NCI-H1436 (cell line): ENCODE measurements at regions not wholly inside any gene's neighbourhood (a gene's known extent, or its start where the extent isn't known, plus 50 kb on each side); places are given as distances from the start of the nearest gene placed in this dataset.

Experiments
- DNase-seq: peaks from one replicate; lab custom pipeline; 2025; lab: John Stamatoyannopoulos, UW

DNA sequence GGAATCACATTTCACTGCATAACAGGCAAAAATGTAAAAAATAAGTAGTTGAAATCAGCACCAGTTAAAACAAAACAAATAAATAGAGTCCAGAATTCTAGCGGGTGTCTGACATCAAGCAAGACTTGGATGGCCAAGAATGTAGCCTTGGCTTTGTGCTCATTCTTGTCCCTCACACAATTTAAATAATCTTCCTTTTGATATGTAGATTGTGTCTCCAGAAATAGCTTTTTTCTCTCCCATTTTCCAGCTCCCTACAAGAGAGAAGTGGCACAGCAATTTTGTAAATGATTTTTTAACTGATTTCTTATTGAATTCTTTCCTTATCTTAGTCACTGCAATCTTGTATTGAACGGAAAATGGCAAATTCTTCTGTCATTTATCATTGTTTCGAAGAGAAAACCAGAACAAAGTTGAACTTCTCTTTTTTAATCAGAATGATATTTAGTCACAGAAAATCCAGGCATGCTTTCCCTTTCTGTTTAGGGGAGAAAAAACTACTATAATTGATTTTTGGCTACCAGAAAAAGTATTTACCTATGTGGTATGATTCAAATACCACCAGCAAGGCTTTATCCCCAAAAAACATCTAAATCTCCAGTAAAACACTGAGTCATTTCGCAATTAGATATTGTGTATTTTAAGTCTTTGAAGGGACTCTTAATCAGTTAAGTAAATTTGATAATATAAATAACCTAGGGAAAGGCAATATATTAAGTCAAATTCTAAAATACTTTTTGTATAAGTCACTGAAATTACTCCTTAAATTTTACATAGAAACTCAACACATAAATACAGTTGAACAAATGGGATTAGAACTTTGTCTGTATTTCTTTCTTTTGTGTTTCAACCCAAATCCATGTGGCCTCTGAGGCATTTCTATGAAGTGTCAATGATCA lies 481.7 kb downstream of the GBE1 start:
- no peak for DNase-seq

DNA sequence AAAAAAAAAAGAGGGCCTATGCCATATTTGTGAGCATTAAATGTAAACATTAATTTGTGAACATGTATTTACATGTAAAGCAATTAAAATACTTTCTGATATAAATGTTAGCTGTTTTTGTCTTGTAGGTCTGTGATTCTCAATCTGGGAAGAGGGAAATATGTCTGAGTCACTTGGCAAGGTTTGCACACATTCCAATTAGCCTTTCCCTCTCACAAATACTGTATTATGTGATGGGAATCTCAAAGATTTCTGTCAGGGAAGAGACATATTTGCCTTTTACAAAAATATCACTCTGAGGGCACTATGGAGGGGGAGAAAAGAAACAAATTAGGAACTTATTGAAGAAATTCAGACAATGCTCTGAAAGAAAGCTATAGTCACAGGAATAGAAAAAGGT lies 483.6 kb downstream of the GBE1 start:
- no peak for DNase-seq

DNA sequence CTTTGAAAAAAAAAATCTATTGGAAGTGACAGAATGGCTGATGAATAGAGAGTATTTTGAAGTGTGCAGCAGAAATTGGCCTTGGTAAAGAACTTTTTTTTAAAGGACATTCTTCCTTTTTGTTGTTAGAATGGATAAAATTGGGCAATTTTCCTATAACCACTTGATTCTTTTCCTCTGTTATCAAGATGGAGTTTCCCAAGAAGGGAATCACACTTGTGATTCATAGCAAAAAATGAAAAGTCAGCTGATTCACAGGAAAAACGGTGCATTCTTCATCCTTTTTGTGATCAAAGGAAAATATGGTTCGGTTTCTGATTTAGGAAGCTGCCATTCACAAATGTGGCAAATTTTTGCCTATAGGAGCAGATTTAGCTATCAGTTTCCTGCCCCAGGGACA lies 486.8 kb downstream of the GBE1 start:
- DNase-seq, result no peak

DNA sequence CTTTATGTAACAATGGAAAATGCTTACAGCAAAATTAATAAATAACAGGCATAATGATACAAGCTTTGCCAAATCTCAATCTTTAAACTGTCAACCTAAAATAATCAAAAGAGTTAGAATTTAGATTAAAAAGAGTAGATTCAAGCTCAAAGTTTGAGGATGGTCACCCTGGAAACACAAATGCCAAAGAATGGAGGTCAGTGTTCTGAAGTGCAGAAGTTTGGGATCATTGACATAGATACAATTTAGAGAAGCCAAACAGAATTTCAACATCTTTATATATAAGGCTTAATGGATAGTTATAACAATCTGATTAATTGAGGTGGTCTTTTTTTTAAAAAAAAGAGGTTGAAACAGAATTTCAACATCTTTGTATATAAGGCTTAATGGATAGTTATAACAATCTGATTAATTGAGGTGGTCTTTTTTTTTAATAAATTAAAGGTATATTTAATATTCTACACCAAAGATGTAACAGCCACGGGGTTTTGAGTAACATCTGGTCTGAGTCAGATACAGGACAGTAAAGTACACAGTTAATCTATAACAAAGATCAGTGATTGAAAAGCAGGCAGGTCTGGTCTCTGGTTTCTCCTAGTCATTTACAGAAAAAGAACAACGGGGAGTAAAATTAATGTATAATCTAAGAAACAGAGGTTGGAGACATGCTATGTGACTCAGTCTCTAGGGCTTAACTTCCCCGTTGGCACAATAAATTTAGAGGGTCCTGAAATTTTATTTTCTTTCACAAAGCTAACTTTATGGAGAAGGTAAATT lies 490.7 kb downstream of the GBE1 start:
- DNase-seq, result no peak

DNA sequence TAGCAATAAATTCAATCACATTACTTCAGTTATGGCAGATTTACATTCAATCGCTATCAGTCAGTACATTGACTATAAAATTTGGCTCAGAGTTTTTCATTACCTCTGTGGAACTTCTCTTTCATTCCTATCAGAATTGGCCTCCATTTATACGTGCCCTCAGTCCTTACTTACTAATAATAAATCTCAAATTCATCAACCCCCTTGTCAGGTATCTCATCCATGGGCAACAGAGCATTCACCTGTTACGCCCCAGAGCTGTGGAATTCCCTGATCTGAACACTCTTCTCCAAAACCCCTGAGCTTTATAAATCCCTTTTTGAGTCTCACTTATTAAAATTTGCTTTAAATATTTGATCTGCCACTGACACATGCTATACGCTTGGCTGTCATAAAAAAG lies 492.9 kb downstream of the GBE1 start:
- no peak for DNase-seq

DNA sequence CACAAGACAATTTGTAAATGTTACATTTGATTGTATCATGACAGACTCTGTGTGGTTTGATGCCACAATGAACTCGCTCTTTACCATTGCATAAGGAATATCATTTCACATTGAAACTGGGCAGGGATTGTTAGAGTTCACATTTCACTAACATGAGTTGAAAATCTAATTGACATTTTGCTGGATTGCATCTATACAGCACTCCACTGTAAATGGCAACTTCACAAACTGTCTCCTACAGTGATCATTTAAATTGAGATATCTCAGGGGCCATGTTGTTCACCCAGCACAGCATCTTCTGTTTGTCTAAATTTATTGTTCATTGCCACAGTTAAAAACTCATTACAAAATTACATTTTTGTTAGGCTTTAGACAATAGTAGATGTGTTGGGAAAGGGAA lies 499.4 kb downstream of the GBE1 start:
- no peak for DNase-seq

DNA sequence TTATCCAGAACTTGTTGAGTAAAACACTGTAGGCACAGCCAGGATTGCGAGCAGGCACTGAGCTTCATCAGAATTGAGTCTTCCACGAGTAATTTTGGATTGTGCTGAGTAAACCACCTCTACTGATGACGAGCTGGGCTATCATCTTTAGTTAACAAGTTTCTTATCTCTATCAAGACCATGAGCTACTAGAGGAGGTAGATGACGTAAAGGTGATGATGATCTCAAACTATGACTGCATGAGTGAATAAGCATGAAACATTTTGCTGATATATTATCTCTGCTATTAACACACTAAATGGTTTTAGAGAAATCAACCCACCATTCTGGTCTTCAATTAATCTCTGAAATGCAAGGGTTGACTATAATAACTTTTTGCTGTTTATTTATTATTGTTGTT lies 506.0 kb downstream of the GBE1 start:
- no peak for DNase-seq

DNA sequence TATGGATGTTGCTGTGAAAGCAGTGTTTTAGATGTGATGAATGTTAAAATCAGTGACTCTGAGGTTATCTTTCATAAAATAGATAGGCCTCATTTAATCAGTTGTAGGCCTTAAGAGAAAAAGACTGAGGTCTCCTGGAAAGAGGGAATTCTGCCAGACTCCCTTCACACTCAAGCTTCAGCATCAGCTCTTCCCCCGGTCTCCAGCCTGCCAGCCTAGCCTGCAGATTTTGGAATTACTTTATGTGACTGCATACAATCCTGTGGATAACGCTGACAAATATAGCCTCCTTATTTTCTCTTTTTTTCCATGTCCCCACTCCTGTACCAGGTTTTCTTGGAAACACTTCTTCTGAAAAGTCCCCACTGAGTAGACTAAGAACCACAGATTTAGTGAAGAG lies 510.3 kb downstream of the GBE1 start:
- no peak for DNase-seq

DNA sequence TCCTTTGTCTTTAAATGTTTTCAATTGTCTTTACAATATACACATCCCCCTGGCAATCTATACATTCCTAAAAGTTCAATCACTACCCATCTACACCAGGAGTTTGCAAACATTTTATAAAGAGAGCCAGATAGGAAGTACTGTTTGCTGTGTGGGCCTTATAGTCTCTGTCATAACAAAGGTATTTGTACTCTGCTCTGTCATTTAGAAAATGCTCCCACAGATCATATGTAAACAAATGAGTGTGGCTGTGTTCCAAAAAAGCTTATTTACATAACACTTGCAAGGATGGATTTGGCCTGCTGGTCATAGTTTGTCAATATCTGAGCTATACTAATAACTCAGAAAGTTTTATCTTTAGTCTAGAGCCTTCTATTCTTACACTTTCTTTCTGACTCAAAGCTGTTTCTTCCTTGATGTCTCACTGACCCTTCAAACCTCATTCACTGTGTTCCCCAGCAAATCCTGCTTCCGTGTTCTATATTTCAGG lies 511.9 kb downstream of the GBE1 start:
- DNase-seq, result no peak

DNA sequence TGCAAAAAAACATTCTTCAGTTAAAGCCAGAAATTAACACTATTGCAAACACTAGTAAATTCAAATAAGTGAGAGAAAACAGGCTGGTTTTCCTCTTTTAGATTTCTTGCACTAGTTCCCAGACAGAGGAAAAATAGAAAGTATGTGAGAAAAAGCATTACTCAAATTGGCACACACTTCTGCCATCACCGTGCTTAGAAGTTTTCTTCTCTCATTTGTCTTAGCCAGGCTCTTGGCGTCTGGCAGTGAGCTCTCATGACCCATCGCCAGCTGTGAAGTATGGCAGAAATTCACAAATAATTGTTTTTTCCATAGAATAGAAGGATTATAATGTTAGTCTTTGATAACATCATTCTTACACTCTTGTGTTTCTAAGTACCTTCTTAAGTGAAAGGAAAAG lies 515.9 kb downstream of the GBE1 start:
- DNase-seq, result no peak

DNA sequence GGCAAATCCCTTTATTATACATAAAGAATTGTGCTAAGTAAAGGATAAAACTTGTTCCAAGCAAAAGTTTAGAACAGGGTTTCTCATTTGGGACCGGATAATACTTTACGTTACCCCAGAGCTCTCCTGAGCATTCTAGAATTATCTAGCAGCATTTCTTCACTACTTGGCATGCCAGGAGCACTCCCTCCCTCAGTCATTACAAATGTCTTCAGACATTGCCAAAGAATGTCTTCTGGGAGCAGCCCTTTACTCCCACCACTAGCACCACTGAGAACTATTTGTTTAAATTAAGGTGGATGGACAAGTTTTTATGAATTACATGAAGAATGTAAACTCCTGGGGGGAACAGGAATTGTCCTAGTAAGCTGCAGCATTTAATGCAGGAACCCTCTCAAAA lies 516.4 kb downstream of the GBE1 start:
- no peak for DNase-seq

DNA sequence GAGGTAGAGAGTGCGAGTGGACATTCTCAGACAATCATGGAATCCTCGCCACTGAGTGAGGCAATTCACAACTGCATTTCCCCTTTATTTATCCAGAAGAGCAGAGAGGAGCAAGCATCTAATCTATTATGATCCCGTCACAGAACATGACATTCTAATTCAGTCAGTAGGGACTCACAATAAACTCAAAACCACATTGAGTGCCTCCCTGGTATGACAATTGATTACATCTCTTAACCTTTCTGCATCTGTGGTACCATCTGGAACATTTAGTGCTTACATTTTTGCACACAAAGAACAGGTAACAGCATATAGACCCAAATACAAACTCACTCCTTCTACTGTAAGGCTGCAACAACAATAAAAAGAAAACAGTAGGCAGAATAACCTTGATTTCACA lies 517.2 kb downstream of the GBE1 start:
- DNase-seq, result no peak

DNA sequence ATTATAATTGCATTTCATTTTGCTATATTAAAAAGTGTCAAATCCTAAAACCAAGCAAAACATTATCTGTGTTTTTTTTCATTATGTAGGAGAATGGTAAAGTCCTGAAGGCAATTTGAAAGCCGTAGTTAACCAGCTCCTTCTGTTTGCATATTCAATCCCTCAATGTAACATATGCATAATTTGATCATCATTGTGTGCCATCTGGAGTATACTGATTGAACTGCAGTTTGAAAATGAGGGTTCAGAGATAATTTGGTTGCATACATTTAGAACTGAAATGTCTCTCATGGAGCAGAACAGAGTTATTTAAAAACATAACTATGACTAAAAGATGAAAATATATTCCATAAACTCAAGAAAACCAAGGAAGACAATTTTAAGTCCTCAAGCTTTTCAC lies 518.6 kb downstream of the GBE1 start:
- DNase-seq, result peak; percentile 15

DNA sequence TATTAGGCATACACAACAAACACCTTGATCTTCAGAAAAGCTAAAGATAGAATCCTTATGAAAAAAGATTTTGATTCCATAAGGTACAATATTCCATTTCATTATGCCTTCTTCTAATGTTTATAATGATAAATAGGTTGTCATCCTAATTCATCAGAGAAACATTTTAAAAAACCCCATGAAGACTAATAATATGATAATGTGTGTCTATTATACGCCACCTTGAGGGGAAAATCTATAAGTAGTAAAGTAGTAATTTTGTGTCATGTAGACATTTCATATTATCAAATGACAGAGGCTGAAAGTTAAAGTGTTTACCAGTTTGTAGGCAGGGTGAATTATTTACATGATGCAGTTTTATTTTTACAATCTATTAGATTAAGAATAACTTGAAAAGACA lies 524.3 kb downstream of the GBE1 start:
- no peak for DNase-seq

DNA sequence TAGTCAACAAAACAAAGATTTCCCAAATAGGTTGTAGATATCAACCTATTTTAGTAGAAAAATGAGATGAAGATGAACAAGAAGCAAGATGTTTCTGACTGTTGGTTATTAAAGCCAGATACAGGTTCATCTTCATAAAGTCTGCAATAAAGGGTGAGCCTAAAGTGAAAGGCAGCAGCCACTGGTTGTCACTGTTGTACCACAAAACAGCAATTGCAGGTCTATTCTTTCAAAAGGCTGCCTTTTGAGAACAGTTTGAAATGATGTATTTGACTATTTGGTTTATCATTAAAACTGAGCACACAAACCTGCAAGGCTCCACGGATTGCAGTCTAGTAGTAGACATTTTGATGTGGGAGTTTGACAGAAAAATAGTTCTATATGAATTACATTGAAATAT lies 543.4 kb downstream of the GBE1 start:
- DNase-seq, result peak; percentile 1

DNA sequence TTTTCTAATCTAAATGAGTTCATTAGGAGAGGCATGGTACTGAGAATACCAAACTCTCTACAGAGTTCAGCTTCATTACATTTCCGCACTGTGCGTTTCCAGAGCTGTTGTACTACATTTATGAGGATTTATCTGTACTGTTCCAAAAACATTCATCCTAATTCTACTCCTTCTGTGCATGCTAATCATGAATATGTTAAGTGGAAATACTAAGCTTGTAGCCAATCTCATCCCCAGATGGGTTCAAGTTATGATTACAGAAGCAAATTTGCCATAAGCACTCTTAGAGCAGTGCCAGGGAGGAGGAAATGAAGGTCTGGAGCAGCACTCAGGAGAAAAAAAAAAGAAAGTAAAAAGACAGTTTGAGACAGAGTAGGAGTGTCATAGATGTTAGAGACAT lies 544.3 kb downstream of the GBE1 start:
- no peak for DNase-seq

DNA sequence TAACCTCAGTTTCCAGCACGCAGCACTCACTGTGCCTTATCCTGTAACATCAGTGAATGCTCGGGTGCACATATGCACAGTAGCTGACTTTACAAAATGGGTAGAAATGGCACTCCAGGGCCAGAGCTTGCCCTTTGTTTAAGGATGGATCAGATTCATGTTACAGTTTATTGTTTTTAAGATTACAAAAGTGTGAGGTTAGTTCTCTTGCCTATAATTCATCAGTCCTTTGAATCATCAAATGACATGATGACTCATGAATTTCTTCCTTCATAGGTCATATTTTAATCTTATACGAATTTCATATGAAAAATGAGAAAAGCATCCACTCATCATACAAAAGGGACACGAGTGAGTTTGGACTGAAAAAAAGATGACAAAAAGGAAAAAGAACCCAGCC lies 545.3 kb downstream of the GBE1 start:
- no peak for DNase-seq

DNA sequence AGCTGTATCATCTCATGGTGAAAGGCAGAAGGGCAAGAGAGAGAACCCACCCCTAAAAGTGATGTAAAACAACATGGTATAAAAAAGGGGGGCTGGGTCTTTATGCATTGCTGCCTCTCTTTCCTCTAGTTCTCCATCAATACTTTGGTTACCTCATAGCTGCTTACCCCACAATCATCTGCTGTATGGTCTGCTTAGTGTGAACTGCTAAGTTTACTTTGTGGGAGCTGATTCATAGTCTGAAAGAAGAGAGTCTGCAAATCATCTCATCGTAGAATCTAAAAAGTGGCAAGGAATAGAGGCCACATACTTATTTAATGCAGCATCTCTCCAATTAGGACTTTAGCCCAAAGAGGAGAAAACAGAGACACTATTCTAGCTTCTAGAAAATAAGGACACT lies 546.8 kb downstream of the GBE1 start:
- no peak for DNase-seq

DNA sequence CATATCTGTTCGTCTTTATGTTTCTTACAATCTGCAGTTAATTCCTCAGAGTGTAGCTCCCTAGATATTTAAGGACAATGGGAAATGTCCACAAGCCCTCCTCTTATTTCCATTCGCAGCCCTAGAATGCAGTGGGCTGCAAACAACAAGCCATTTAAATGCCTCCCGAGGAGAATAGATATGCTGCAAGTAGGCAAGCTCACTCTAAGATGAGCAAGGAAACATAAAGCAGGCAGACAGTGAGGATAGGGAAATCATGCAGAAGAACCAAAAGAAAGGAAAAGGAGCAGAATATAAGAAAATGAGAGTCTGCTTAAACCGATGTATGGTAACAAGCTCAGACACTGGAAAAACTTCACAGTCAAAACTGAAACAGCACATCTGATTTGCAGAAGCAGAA lies 561.9 kb downstream of the GBE1 start:
- no peak for DNase-seq

DNA sequence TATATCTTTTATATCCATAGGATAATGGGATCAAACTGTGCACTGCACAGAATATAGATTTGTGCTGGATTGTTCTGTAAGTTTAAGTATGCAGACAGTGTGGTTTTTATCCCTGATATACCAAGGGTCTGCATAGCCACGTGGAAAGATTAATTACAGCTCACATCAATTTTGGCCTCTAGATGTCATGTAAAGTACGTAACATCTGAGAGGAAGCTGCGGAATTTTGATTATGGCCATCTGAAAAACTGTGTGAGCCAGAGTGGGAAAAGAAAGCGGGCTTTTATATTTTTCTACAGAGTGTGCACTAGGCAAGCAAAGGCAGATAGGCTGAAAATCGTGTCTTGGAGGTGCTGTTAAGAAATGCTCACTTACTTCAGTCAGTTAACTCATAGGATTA lies 562.7 kb downstream of the GBE1 start:
- DNase-seq, result no peak

DNA sequence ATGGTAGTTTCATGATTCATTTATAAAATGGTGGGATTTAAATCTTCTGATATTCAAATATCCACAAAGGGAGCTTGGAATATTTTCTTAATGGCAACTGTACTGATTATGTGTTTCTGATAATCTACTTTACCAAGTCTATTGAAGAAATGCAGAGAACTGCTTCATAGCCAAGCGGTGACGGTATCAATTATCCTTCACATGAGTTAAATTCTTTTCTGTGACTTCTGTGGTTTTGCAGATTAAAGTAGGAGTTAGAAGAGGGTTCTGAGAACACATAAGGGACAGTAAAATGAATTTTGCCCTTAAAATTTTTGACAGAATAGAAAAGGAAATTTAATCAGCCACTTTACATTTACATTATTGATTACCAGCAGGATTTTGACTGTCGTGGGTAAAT lies 563.2 kb downstream of the GBE1 start:
- DNase-seq, result no peak

DNA sequence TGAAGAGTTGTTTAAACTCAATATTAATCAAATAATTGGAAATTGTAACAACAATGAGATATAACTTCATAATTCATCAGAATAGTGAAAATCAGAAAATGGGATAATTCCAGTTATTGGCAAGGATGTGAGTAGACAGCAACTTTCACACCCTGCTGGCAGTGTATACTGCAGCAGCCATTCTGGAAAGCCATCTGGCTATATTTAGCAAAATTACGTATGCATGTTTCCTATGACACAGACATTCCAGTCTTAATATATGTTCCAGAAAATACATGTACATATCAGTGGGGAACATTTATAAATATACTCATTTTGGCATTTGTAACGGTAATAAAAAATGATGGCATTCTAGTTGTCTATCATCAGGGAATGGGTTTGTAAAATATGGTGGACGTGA lies 564.1 kb downstream of the GBE1 start:
- DNase-seq, result no peak

DNA sequence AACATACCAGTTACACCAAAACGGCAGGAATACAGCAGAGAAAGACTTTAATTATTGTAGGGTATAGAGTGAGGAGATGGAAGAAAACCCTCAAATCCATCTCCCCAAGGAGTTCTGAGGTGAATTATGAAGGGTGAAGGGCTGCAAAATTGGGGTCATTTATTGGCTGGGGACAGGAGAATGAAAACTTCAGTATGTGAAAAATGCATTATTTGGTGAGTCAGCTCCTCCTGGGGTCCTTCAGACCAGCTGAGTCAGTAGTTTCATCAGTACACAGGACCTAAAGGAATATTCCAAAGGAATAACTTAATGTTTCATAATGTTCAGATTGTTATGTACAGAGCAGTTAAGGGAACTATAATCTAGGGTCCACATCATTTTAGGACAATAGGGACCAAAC lies 566.0 kb downstream of the GBE1 start:
- no peak for DNase-seq
